WERI-Rb-1 (cell line): ENCODE measurements at regions not wholly inside any gene's neighbourhood (a gene's known extent, or its start where the extent isn't known, plus 50 kb on each side); places are given as distances from the start of the nearest gene placed in this dataset.
"Not testable (repeated sequence)": the region's sequence is repeated elsewhere in the genome, so short reads cannot be mapped to it uniquely, and the experiment has no call there.

ENCODE experiments used
- DNase-seq: peaks from one replicate; pipeline ENCODE4 v3.0.0-alpha.2; 2020
- H3K27ac ChIP-seq: fragments of 250-450 bp; sonication (Bioruptor Pico); 2 replicates; pipeline ENCODE4 v1.5.1; 2020; ENCODE audit warnings: mild to moderate bottlenecking, moderate library complexity
- H3K27me3 ChIP-seq: fragments of 250-450 bp; sonication (Bioruptor Pico); 2 replicates; pipeline ENCODE4 v1.5.1; 2021; ENCODE audit warnings: mild to moderate bottlenecking, low read depth, moderate library complexity; ENCODE audit not compliant: insufficient read depth, severe bottlenecking
- H3K36me3 ChIP-seq: fragments of 250-450 bp; sonication (Bioruptor Pico); 2 replicates; pipeline ENCODE4 v1.5.1; 2020; ENCODE audit warnings: mild to moderate bottlenecking, moderate library complexity
- H3K4me3 ChIP-seq: 2 replicates; pipeline ENCODE4 v1.5.1; 2011; ENCODE audit warnings: low read depth, mild to moderate bottlenecking, control low read depth, low read length
- H3K9me3 ChIP-seq: fragments of 250-450 bp; sonication (Bioruptor Pico); 2 replicates; pipeline ENCODE4 v1.5.1; 2021; ENCODE audit warnings: mild to moderate bottlenecking, moderate library complexity; ENCODE audit not compliant: severe bottlenecking
- TF ChIP-seq, protein P1 (sequence below): IDR thresholded peaks from 2 replicates; pipeline ENCODE4 v1.5.1; 2011; ENCODE audit warnings: low read depth, mild to moderate bottlenecking, control low read depth, inconsistent platforms, low read length

DNA sequence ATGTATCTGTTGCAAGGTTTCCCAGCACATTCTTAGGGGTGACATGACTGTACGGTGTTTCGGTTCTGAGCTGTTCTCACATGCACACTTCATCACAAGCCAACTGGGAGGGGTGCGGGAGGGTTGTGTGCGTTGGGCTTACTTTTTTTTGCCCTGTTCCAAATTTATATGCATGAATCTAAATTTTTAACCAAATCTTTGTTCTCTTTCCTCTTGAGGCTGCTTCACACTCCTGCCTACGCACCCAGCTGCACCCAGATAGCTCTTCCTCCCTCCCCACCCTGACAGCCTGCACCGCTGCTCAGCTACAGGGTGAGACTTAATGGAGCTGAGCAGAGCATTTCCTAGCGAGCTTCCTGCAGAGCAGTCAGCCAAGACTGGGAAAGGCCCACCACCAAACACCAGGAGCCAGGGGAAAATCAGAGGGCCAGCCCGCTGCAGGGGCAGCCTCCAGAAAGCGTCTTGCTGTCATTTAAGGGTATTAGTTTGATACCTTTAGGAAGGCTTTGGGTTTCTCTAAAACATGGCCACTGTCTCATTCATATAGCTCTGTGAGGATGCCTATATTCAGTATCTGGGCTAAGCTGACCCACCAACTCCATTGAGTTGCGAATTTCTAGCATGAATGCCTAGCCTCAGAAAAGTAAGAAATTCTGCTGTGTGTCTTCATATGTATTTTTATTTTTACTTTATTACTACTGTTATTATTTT lies 84.5 kb downstream of the POU3F3 start:
- no peaks in the 10 kb centered on the region for H3K36me3 ChIP-seq
- TF ChIP-seq, protein P1, sequence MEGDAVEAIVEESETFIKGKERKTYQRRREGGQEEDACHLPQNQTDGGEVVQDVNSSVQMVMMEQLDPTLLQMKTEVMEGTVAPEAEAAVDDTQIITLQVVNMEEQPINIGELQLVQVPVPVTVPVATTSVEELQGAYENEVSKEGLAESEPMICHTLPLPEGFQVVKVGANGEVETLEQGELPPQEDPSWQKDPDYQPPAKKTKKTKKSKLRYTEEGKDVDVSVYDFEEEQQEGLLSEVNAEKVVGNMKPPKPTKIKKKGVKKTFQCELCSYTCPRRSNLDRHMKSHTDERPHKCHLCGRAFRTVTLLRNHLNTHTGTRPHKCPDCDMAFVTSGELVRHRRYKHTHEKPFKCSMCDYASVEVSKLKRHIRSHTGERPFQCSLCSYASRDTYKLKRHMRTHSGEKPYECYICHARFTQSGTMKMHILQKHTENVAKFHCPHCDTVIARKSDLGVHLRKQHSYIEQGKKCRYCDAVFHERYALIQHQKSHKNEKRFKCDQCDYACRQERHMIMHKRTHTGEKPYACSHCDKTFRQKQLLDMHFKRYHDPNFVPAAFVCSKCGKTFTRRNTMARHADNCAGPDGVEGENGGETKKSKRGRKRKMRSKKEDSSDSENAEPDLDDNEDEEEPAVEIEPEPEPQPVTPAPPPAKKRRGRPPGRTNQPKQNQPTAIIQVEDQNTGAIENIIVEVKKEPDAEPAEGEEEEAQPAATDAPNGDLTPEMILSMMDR, result no peak
- no peak for DNase-seq
- peaks cover 90% of the 10 kb centered on the region for H3K27me3 ChIP-seq
- H3K4me3 ChIP-seq, result no peak overlapping the region
- no peaks in the 10 kb centered on the region for H3K9me3 ChIP-seq
- no peak overlapping the region for H3K27ac ChIP-seq

DNA sequence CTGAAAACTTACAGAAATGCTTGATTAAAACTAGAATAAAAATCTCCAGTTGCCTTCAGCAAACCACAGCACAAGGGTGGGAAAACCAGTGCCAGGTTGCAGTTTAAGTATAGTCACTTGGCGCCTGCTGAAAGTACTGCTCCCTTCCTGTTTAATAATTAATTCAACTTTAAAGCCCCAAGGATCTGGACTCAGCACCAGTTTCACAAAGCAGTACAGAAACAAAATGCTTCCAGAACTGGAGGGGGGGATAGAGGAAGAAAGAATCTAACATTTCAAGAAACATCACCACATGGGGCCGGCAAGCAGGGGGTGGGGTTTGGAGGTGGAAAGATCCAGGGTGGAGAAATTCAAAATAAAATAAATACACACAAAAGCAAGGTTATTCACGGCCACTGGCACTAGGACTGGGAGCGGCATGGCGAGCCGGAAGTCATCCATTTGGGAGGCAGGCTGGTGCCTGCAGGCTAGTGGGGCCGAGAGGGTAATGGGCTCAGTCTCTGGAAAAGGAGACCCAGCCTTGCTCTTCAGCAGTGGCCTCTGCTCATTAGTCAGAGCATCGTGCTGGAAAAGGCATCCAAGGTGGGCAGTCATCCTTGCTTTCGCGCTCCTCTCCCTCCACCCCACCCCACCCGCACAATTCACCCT lies 85.8 kb downstream of the POU3F3 start:
- H3K27me3 ChIP-seq, result peaks cover 92% of the 10 kb centered on the region
- TF ChIP-seq, protein P1, result no peak
- H3K27ac ChIP-seq, result no peak overlapping the region
- H3K36me3 ChIP-seq, result no peaks in the 10 kb centered on the region
- DNase-seq, result no peak
- no peak overlapping the region for H3K4me3 ChIP-seq
- no peaks in the 10 kb centered on the region for H3K9me3 ChIP-seq

DNA sequence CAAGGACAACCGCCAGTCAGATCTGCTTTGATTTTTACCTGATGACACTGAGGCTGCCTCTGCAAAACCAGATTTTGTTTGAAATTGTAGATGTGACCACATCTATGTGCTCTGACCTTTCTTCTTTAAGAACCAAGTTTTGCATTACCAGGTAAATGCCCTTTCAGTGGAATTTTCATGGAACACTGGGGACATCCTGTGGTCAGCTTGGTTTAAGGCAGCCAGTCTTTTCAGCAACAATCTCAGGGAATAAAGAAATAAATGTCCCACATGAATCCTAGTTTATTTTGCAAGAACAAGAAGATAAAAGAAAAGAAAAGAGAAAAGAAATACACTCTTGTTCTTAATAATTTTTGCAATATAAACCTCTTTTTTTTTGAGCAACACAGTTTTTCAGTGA lies 90.6 kb downstream of the POU3F3 start:
- Histone ChIP-seq H3K9me3 (no peaks in the 10 kb centered on the region), H3K36me3 (no peaks in the 10 kb centered on the region), H3K4me3 (no peak overlapping the region), H3K27ac (no peak overlapping the region), H3K27me3 (peaks cover 82% of the 10 kb centered on the region)
- TF ChIP-seq, protein P1, result peak; percentile 29
- DNase-seq, result no peak

DNA sequence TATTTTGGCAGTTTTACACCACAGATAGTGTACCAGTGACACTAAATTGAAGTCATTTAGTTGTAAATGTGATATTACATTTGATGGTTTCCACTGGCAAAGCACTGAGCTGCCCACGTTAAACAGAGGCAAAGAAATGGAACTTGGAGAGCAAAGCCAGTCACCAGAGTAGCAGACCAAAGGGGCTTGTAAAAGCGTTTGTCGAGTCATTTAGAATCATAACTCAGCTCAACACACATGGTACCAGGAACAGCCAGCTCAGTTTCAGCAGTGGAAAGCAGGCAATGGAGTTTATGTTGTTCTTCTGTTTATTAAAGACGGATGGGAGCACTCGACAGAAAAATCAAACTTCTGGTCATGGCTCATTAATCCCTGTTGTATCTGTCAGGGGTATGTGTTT lies 91.2 kb downstream of the POU3F3 start:
- Histone ChIP-seq H3K4me3 (no peak overlapping the region), H3K27ac (no peak overlapping the region), H3K9me3 (no peaks in the 10 kb centered on the region), H3K36me3 (no peaks in the 10 kb centered on the region), H3K27me3 (peaks cover 82% of the 10 kb centered on the region)
- TF ChIP-seq, protein P1, result no peak
- DNase-seq, result no peak

DNA sequence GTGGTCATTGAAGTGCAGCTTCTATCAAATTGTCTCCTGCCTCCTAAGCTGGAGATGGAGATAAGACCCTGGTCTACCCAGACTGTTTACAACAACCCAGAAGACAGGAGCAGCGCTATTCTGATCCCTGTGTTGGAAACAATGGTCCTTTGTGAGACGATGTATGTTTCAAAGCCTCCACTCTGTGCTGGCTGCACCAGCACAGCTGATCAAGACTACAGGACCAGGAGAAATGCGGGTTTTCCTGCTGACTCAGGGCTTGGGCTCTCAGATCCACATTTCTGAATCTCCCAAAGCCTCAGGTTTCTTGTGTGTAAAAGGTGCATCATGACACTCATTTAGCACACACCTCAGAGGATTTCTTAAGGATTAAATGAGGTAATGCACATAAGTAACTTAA lies 92.0 kb downstream of the POU3F3 start:
- Histone ChIP-seq H3K4me3 (no peak overlapping the region), H3K36me3 (no peaks in the 10 kb centered on the region), H3K27me3 (peaks cover 82% of the 10 kb centered on the region), H3K27ac (no peak overlapping the region), H3K9me3 (no peaks in the 10 kb centered on the region)
- DNase-seq, result no peak
- TF ChIP-seq, protein P1, result no peak

DNA sequence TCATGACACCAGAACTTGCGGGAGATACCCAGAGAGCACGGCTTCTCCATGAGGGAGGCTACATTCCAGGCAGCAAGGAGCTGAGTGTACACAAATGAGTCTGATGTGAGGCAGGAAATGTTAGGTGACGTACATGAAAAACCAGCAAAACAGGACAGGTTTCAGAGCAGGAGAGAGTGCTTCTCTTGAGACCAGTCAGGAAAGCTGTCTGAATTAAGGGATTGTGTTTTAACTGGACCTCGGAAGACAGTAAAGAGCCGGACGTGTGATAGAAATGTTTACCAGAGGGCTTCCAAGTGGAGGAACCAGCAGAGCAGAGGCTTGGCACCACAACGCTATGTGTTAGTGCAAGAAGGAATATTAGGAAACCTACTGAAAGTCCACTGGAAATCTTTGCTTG lies 90.4 kb upstream of the MRPS9 start:
- DNase-seq, H3K4me3 ChIP-seq, H3K27ac ChIP-seq, H3K36me3 ChIP-seq, H3K9me3 ChIP-seq: not testable (repeated sequence)
- H3K27me3 ChIP-seq, result peaks cover 74% of the 10 kb centered on the region
